HL-60 (cell line): ENCODE measurements at regions not wholly inside any gene's neighbourhood (a gene's known extent, or its start where the extent isn't known, plus 50 kb on each side); places are given as distances from the start of the nearest gene placed in this dataset.
"Not testable (repeated sequence)": the region's sequence is repeated elsewhere in the genome, so short reads cannot be mapped to it uniquely, and the experiment has no call there.

ENCODE experiments used
- TF ChIP-seq, protein P1 (sequence below): IDR thresholded peaks from one replicate; pipeline ENCODE4 v1.5.1; 2011; ENCODE audit warnings: low read length, control low read depth, inconsistent platforms; ENCODE audit not compliant: insufficient read depth
- TF ChIP-seq, protein P2 (sequence below): IDR thresholded peaks from 2 replicates; pipeline ENCODE4 v1.6.1; 2012; ENCODE audit warnings: low read depth; ENCODE audit not compliant: insufficient replicate concordance

- TF ChIP-seq, protein P1, sequence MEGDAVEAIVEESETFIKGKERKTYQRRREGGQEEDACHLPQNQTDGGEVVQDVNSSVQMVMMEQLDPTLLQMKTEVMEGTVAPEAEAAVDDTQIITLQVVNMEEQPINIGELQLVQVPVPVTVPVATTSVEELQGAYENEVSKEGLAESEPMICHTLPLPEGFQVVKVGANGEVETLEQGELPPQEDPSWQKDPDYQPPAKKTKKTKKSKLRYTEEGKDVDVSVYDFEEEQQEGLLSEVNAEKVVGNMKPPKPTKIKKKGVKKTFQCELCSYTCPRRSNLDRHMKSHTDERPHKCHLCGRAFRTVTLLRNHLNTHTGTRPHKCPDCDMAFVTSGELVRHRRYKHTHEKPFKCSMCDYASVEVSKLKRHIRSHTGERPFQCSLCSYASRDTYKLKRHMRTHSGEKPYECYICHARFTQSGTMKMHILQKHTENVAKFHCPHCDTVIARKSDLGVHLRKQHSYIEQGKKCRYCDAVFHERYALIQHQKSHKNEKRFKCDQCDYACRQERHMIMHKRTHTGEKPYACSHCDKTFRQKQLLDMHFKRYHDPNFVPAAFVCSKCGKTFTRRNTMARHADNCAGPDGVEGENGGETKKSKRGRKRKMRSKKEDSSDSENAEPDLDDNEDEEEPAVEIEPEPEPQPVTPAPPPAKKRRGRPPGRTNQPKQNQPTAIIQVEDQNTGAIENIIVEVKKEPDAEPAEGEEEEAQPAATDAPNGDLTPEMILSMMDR, result not testable (repeated sequence)
- TF ChIP-seq, protein P2, sequence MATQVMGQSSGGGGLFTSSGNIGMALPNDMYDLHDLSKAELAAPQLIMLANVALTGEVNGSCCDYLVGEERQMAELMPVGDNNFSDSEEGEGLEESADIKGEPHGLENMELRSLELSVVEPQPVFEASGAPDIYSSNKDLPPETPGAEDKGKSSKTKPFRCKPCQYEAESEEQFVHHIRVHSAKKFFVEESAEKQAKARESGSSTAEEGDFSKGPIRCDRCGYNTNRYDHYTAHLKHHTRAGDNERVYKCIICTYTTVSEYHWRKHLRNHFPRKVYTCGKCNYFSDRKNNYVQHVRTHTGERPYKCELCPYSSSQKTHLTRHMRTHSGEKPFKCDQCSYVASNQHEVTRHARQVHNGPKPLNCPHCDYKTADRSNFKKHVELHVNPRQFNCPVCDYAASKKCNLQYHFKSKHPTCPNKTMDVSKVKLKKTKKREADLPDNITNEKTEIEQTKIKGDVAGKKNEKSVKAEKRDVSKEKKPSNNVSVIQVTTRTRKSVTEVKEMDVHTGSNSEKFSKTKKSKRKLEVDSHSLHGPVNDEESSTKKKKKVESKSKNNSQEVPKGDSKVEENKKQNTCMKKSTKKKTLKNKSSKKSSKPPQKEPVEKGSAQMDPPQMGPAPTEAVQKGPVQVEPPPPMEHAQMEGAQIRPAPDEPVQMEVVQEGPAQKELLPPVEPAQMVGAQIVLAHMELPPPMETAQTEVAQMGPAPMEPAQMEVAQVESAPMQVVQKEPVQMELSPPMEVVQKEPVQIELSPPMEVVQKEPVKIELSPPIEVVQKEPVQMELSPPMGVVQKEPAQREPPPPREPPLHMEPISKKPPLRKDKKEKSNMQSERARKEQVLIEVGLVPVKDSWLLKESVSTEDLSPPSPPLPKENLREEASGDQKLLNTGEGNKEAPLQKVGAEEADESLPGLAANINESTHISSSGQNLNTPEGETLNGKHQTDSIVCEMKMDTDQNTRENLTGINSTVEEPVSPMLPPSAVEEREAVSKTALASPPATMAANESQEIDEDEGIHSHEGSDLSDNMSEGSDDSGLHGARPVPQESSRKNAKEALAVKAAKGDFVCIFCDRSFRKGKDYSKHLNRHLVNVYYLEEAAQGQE, result not testable (repeated sequence)
Observed at GRCh38 chr13:60805640-60806039, 408.6 kb downstream of the TDRD3 start.
